ENCODE measurements at regions not wholly inside any gene's neighbourhood (a gene's known extent, or its start where the extent isn't known, plus 50 kb on each side); places are given as distances from the start of the nearest gene placed in this dataset.

- Histone ChIP-seq H3K36me3 (ENCODE audit: control insufficient read depth, insufficient read depth, low read length) (no peaks in the 10 kb centered on the region), H3K9me3 (ENCODE audit: control insufficient read depth, insufficient read depth, low read length) (no peaks in the 10 kb centered on the region), H3K27me3 (ENCODE audit: control insufficient read depth, insufficient read depth, low read length) (no peaks in the 10 kb centered on the region), H3K27ac (ENCODE audit: low read length) (no peak overlapping the region), H3K4me3 (ENCODE audit: low read length) (no peak overlapping the region), H3K4me1 (ENCODE audit: control insufficient read depth, insufficient read depth, low read length) (no peaks in the 10 kb centered on the region)
- TF ChIP-seq, protein P1, sequence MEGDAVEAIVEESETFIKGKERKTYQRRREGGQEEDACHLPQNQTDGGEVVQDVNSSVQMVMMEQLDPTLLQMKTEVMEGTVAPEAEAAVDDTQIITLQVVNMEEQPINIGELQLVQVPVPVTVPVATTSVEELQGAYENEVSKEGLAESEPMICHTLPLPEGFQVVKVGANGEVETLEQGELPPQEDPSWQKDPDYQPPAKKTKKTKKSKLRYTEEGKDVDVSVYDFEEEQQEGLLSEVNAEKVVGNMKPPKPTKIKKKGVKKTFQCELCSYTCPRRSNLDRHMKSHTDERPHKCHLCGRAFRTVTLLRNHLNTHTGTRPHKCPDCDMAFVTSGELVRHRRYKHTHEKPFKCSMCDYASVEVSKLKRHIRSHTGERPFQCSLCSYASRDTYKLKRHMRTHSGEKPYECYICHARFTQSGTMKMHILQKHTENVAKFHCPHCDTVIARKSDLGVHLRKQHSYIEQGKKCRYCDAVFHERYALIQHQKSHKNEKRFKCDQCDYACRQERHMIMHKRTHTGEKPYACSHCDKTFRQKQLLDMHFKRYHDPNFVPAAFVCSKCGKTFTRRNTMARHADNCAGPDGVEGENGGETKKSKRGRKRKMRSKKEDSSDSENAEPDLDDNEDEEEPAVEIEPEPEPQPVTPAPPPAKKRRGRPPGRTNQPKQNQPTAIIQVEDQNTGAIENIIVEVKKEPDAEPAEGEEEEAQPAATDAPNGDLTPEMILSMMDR (IDR thresholded peaks at IDR 0.05) = no peak
- intact Hi-C loops (cut with micrococcal nuclease) = no loop called here
- no peak for ATAC-seq
- H3K36me3 Mint-ChIP-seq = no peaks in the 10 kb centered on the region
- peaks cover 5 to 8% of the 10 kb centered on the region in 2 donors for H3K27me3 Mint-ChIP-seq (ENCODE audit: low read depth in 2 of 2)
- no peaks in the 10 kb centered on the region for H3K9me3 Mint-ChIP-seq
- no peaks in the 10 kb centered on the region for H3K4me1 Mint-ChIP-seq
- WGBS (ENCODE audit: insufficient coverage) = 51% methylated on average over 3 of the region's 3 CpGs
- no peak overlapping the region for H3K4me3 Mint-ChIP-seq
- DNase-seq = no peak
- no peak overlapping the region for H3K27ac Mint-ChIP-seq
Measured at GRCh38 chr20:6185268-6185667, 62.4 kb upstream of the FERMT1 start.

DNA sequence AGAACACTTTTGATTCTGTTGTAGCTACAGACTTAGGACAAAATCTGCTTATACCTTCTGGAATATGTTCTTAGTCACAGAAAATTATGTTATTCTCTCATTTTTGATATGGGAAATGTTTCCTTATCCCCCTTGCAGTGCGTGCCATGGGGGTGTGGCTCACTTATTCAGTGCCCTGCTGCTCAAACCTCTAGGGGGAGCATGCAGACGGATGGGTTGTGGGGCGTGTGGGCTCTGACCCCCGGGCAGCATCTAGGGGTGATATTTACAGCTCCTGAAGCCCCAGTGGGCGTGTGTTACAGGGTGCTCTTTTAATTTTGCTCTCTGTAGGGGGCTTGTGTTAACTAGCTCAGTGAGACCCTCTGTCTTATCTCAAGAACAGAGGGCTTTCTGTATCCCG lies 61.3 kb upstream of the FERMT1 start:
- Histone ChIP-seq H3K4me1 (ENCODE audit: control insufficient read depth, insufficient read depth, low read length) (no peaks in the 10 kb centered on the region), H3K36me3 (ENCODE audit: control insufficient read depth, insufficient read depth, low read length) (no peaks in the 10 kb centered on the region), H3K27me3 (ENCODE audit: control insufficient read depth, insufficient read depth, low read length) (no peaks in the 10 kb centered on the region), H3K9me3 (ENCODE audit: control insufficient read depth, insufficient read depth, low read length) (no peaks in the 10 kb centered on the region), H3K4me3 (ENCODE audit: low read length) (no peak overlapping the region), H3K27ac (ENCODE audit: low read length) (no peak overlapping the region)
- Mint-ChIP-seq H3K4me3 (no peak overlapping the region), H3K27ac (no peak overlapping the region), H3K4me1 (no peaks in the 10 kb centered on the region), H3K27me3 (ENCODE audit: low read depth in 2 of 2) (peaks cover 8% of the 10 kb centered on the region in 2 donors), H3K9me3 (no peaks in the 10 kb centered on the region), H3K36me3 (no peaks in the 10 kb centered on the region)
- no peak for DNase-seq
- TF ChIP-seq, protein P1 (IDR thresholded peaks at IDR 0.05) = no peak
- no peak for ATAC-seq
- 74% methylated on average over 6 of the region's 6 CpGs for WGBS (ENCODE audit: insufficient coverage)
- intact Hi-C loops (cut with micrococcal nuclease) = no loop called here

DNA sequence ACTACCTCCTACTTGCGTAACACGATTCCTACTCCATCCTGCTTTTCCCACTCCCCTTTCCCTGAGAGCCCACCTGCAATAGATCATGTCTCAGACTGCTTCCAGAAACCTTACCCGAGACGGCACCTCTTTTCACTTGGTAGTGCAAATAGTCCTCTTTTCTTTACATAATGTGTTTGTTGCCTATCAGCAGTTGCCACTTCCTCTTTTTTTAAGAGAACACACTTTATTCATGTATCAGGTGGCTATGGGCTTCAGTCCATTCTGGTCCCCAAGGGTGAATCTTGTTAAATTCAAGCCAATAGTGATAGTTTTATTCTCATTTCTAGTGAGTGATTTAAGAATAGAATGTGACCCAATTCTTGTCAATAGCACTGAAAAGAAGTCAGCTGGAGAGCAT lies 57.7 kb upstream of the FERMT1 start:
- WGBS (ENCODE audit: insufficient coverage) = 43% methylated on average over 4 of the region's 4 CpGs
- H3K9me3 ChIP-seq (ENCODE audit: control insufficient read depth, insufficient read depth, low read length) = no peaks in the 10 kb centered on the region
- no peaks in the 10 kb centered on the region for H3K27me3 ChIP-seq (ENCODE audit: control insufficient read depth, insufficient read depth, low read length)
- intact Hi-C loops (cut with micrococcal nuclease) = no loop called here
- peaks cover 8 to 10% of the 10 kb centered on the region in 2 donors for H3K27me3 Mint-ChIP-seq (ENCODE audit: low read depth in 2 of 2)
- TF ChIP-seq, protein P1 (IDR thresholded peaks at IDR 0.05) = no peak
- no peaks in the 10 kb centered on the region for H3K36me3 ChIP-seq (ENCODE audit: control insufficient read depth, insufficient read depth, low read length)
- ATAC-seq = no peak
- H3K36me3 Mint-ChIP-seq = no peaks in the 10 kb centered on the region
- DNase-seq = no peak
- no peak overlapping the region for H3K27ac ChIP-seq (ENCODE audit: low read length)
- H3K4me3 Mint-ChIP-seq = no peak overlapping the region
- H3K9me3 Mint-ChIP-seq = no peaks in the 10 kb centered on the region
- H3K4me1 Mint-ChIP-seq = no peaks in the 10 kb centered on the region
- H3K4me3 ChIP-seq (ENCODE audit: low read length) = no peak overlapping the region
- H3K27ac Mint-ChIP-seq = no peak overlapping the region
- H3K4me1 ChIP-seq (ENCODE audit: control insufficient read depth, insufficient read depth, low read length) = no peaks in the 10 kb centered on the region

DNA sequence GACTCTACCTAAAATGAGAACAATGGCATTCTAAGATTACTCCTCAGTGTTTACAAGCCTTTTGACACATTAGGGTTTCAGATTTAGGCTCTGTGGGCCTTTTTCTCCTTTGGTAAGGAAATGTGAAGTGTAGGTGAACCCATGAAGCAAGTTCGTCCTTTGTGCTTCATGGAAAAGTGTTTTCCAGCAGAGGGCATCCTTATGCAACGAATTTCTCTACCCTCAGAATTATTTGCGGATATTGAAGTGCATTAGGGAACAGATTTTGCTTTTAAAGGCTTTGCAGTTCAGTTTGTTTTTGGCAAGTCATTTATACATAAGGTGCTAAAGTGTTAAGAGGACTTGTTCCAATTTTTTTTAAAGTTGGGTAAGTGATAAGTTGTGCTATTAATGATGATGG lies 55.7 kb upstream of the FERMT1 start:
- 31% methylated on average over 3 of the region's 3 CpGs for WGBS (ENCODE audit: insufficient coverage)
- H3K36me3 Mint-ChIP-seq = no peaks in the 10 kb centered on the region
- no peak for ATAC-seq
- no peaks in the 10 kb centered on the region for H3K4me1 ChIP-seq (ENCODE audit: control insufficient read depth, insufficient read depth, low read length)
- H3K9me3 Mint-ChIP-seq = peaks cover 0 to 2% of the 10 kb centered on the region in 2 donors
- no peak overlapping the region for H3K4me3 Mint-ChIP-seq
- no peak for DNase-seq
- TF ChIP-seq, protein P1 (IDR thresholded peaks at IDR 0.05) = no peak
- peaks cover 3 to 17% of the 10 kb centered on the region in 2 donors for H3K27me3 Mint-ChIP-seq (ENCODE audit: low read depth in 2 of 2)
- H3K27ac Mint-ChIP-seq = no peak overlapping the region
- H3K27me3 ChIP-seq (ENCODE audit: control insufficient read depth, insufficient read depth, low read length) = no peaks in the 10 kb centered on the region
- no peaks in the 10 kb centered on the region for H3K9me3 ChIP-seq (ENCODE audit: control insufficient read depth, insufficient read depth, low read length)
- H3K36me3 ChIP-seq (ENCODE audit: control insufficient read depth, insufficient read depth, low read length) = no peaks in the 10 kb centered on the region
- intact Hi-C loops (cut with micrococcal nuclease) = no loop called here
- no peak overlapping the region for H3K4me3 ChIP-seq (ENCODE audit: low read length)
- H3K27ac ChIP-seq (ENCODE audit: low read length) = no peak overlapping the region
- no peaks in the 10 kb centered on the region for H3K4me1 Mint-ChIP-seq

Data from natural killer cell (primary cell).